ENCODE measurements at regions not wholly inside any gene's neighbourhood (a gene's known extent, or its start where the extent isn't known, plus 50 kb on each side); places are given as distances from the start of the nearest gene placed in this dataset.

DNA sequence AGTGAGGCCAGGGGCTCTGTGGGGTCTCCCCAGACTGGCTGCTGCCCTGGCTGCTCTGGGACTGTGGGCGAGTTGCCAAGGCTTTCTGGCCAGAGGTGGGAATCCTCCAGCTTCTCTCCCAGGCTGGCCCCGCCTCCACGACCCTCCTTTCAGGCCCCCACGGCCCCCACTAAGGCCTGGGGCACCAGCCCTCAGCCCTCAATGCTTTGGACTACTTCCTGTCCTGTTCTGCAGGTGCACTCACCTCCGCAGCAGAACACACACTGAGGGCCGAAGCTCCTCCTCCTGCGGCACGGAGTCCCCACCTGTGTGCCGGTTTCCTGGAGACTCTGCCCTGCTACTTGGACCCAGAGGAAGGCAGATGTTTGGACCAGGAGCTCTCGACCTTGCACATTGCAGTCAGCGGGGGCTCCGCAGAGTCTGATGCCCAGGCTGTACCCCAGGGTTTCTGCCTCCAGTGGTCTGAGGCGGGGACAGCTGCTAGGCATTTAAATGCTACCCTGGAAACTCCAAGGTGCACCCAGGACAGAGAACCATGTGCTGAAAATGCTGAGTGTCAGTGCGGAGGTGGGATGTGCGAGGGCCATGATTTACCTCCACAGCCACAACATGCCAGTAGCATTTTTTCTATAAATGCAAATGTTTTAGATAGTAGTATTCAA lies 223.8 kb downstream of the IRF8 start:
- Histone ChIP-seq H3K4me3 (no peak overlapping the region), H3K9ac (ENCODE audit: low read depth in 2 of 2, low read length in 2 of 2) (no peak overlapping the region), H3K9me3 (no peaks in the 10 kb centered on the region), H3K27ac (no peak overlapping the region), H3K27me3 (no peaks in the 10 kb centered on the region), H3K36me3 (no peaks in the 10 kb centered on the region), H3K4me1 (no peaks in the 10 kb centered on the region)
- DNase-seq = no peak
- intact Hi-C loops (cut with DNase I) = no loop called here
- TF ChIP-seq, protein P1, sequence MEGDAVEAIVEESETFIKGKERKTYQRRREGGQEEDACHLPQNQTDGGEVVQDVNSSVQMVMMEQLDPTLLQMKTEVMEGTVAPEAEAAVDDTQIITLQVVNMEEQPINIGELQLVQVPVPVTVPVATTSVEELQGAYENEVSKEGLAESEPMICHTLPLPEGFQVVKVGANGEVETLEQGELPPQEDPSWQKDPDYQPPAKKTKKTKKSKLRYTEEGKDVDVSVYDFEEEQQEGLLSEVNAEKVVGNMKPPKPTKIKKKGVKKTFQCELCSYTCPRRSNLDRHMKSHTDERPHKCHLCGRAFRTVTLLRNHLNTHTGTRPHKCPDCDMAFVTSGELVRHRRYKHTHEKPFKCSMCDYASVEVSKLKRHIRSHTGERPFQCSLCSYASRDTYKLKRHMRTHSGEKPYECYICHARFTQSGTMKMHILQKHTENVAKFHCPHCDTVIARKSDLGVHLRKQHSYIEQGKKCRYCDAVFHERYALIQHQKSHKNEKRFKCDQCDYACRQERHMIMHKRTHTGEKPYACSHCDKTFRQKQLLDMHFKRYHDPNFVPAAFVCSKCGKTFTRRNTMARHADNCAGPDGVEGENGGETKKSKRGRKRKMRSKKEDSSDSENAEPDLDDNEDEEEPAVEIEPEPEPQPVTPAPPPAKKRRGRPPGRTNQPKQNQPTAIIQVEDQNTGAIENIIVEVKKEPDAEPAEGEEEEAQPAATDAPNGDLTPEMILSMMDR (IDR thresholded peaks at IDR 0.05) = no peak

DNA sequence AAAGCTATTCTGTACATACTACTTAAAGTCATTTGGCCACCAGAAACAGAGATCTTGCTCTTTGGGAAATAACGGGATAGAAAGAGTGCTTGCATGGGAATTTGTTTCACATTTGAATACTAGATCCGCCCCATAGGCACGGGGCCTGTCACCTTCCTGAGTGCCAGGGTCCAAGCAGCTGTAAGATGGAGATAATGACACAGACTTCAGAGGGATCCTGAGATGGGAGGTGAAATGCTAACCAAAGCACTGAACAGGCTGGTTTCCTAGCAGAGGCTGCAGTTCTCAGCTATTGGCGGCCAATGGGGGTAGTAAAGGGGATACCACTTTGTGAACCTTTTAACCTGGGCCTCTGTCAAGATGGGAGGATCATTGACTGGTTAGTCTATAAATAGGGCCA lies 225.4 kb downstream of the IRF8 start:
- no peaks in the 10 kb centered on the region for H3K9me3 ChIP-seq
- H3K9ac ChIP-seq (ENCODE audit: low read depth in 2 of 2, low read length in 2 of 2) = no peak overlapping the region
- no peaks in the 10 kb centered on the region for H3K27me3 ChIP-seq
- TF ChIP-seq, protein P1 (IDR thresholded peaks at IDR 0.05) = no peak
- no peak for DNase-seq
- intact Hi-C loops (cut with DNase I) = no loop called here
- H3K4me3 ChIP-seq = no peak overlapping the region
- H3K36me3 ChIP-seq = no peaks in the 10 kb centered on the region
- H3K27ac ChIP-seq = no peak overlapping the region
- H3K4me1 ChIP-seq = no peaks in the 10 kb centered on the region

DNA sequence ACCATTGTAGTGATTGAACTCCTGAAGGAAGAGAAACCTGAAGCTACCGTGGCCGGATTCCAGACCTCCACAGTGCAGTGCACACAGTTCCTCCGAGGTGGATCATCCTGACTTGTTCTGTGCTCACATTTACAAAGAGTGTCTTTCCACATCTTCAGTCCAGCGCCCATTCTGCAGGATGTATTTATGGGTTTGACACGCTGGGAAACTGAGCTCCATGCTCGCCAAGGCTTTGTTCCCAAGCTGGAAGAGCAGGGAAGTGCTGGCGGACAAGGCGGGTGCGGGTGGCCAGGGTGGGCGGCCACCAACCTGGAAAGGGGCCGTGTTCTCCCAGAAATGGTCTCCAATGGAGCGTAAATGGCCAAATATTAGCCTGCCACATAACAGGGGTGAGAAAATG lies 227.9 kb downstream of the IRF8 start:
- Histone ChIP-seq H3K27me3 (no peaks in the 10 kb centered on the region), H3K36me3 (no peaks in the 10 kb centered on the region), H3K9ac (ENCODE audit: low read depth in 2 of 2, low read length in 2 of 2) (no peak overlapping the region), H3K4me1 (no peaks in the 10 kb centered on the region), H3K9me3 (no peaks in the 10 kb centered on the region), H3K27ac (no peak overlapping the region), H3K4me3 (no peak overlapping the region)
- TF ChIP-seq, protein P1 (IDR thresholded peaks at IDR 0.05) = no peak
- no peak for DNase-seq
- intact Hi-C loops (cut with DNase I) = no loop called here

DNA sequence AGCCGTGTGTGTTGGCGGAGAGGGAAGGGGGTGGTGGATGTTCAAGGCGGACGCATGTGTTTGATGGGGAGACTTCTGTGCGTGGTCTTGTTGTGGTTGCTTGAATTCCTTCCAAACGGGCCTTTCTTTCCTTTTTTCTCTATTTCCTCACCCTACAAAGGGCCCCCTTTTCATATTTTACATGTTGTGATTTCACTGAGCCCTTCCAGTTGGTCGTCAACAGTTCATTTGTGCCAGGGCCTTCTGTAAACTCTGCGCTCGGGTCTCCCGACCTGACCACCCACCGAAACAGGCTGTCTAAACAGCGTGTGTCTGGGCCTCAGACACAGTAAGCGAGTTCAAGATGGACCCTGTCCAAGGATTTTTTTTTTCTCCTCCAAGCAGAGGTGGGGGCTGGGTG lies 228.4 kb downstream of the IRF8 start:
- Histone ChIP-seq H3K9me3 (no peaks in the 10 kb centered on the region), H3K9ac (ENCODE audit: low read depth in 2 of 2, low read length in 2 of 2) (no peak overlapping the region), H3K36me3 (no peaks in the 10 kb centered on the region), H3K4me3 (no peak overlapping the region), H3K4me1 (no peaks in the 10 kb centered on the region), H3K27me3 (no peaks in the 10 kb centered on the region), H3K27ac (no peak overlapping the region)
- DNase-seq = no peak
- intact Hi-C loops (cut with DNase I) = no loop called here
- TF ChIP-seq, protein P1 (IDR thresholded peaks at IDR 0.05) = no peak

DNA sequence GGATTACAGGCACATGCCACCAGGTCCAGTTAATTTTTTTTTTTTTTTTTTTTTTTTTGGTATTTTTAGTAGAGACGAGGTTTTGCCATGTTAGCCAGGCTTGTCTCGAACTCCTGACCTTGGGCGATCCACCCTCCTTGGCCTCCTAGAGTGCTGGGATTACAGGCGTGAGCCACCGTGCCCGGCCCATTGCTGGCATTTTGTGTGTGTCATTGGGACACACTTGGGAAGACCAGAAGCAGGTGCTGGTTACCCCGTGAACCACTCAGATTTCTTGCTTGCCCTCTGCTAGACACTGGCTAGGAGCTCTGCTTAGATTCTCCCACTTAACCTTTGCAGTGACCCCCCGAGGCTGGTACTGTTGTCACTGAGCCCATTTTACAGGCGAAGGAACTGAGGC lies 229.3 kb downstream of the IRF8 start:
- Histone ChIP-seq H3K4me1 (no peaks in the 10 kb centered on the region), H3K27ac (no peak overlapping the region), H3K9me3 (no peaks in the 10 kb centered on the region), H3K9ac (ENCODE audit: low read depth in 2 of 2, low read length in 2 of 2) (no peak overlapping the region), H3K36me3 (no peaks in the 10 kb centered on the region), H3K27me3 (no peaks in the 10 kb centered on the region), H3K4me3 (no peak overlapping the region)
- TF ChIP-seq, protein P1 (IDR thresholded peaks at IDR 0.05) = no peak
- intact Hi-C loops (cut with DNase I) = no loop called here
- DNase-seq = no peak

Measured in colonic mucosa (tissue), 4 donors.